Thyroid gland (tissue), 4 donors: ENCODE measurements at regions not wholly inside any gene's neighbourhood (a gene's known extent, or its start where the extent isn't known, plus 50 kb on each side); places are given as distances from the start of the nearest gene placed in this dataset.

Source experiments
- DNase-seq, 2 donors: peaks; one replicate each; pipeline ENCODE4 v3.0.0-alpha.2; 2019
- H3K27ac ChIP-seq, 3 donors: fragments of 200-600 bp; sonication (generic); 1 replicate in 2 of 3; 2 replicates in 1 of 3; pipeline ENCODE4 v1.5.1; 2016 to 2019; ENCODE audit warnings: mild to moderate bottlenecking in 1 of 3, moderate library complexity in 1 of 3
- H3K27me3 ChIP-seq: fragments of 200-600 bp; sonication (generic); one replicate; pipeline ENCODE4 v1.5.1; 2019
- H3K36me3 ChIP-seq, 2 donors: fragments of 200-600 bp; sonication (generic); one replicate each; pipeline ENCODE4 v1.5.1; 2016 to 2019
- H3K4me1 ChIP-seq, 2 donors: fragments of 200-600 bp; sonication (generic); one replicate each; pipeline ENCODE4 v1.5.1; 2017 to 2019
- H3K4me3 ChIP-seq, 3 donors: fragments of 200-600 bp; sonication (generic); replicated peaks in 1 of 3; 1 replicate in 2 of 3; 2 replicates in 1 of 3; pipeline ENCODE4 v1.5.1; 2016; ENCODE audit warnings: mild to moderate bottlenecking in 1 of 3
- H3K9me3 ChIP-seq: fragments of 200-600 bp; sonication (generic); one replicate; pipeline ENCODE4 v1.5.1; 2017
- CTCF ChIP-seq, 6 experiments: fragments of 200-600 bp in 3 of 6; fragments of 450-650 bp in 3 of 6; sonication (generic) in 3 of 6; IDR thresholded peaks; one replicate each; pipeline ENCODE4 v1.5.1; 2016 to 2019; ENCODE audit warnings: antibody characterized with exemption in 6 of 6, mild to moderate bottlenecking in 2 of 6, inconsistent platforms in 1 of 6, moderate library complexity in 1 of 6
- POLR2A ChIP-seq, 2 donors: fragments of 450-650 bp; IDR thresholded peaks; one replicate each; pipeline ENCODE4 v1.6.1; 2017; ENCODE audit warnings: antibody characterized with exemption in 2 of 2, mild to moderate bottlenecking in 2 of 2, moderate library complexity in 1 of 2
- WGBS, 2 donors: methylation state at CpG; one replicate each; pipeline ENCODE4 v1.1.5; 2017; 5-methylcytosine and 5-hydroxymethylcytosine counted together
- intact Hi-C: fragments of 100-400 bp; cut with DNase I; formaldehyde crosslinking; loops from one replicate; pipeline ENCODE4 v1.15.1; 2023

- Histone ChIP-seq H3K27ac (no peak overlapping the region), H3K4me3 (no peak overlapping the region), H3K4me1 (peaks cover 0 to 10% of the 10 kb centered on the region in 2 donors), H3K9me3 (no peaks in the 10 kb centered on the region), H3K36me3 (no peaks in the 10 kb centered on the region), H3K27me3 (no peaks in the 10 kb centered on the region)
- 69 to 72% methylated on average over 9 of the region's 9 CpGs for WGBS, 2 donors
- no peak for TF ChIP-seq POLR2A (IDR thresholded peaks at IDR 0.05)
- TF ChIP-seq CTCF (IDR thresholded peaks at IDR 0.05), result no peak
- intact Hi-C loops, result no loop called here
- DNase-seq, result no peak
Observed at GRCh38 chr5:40410231-40410861, 269.4 kb upstream of the PTGER4 start.

GRCh38 chr5:40409601-40410000 is 270.1 kb upstream of the PTGER4 start:
- no peaks in the 10 kb centered on the region for H3K36me3 ChIP-seq
- TF ChIP-seq CTCF (IDR thresholded peaks at IDR 0.05) (no peak), POLR2A (IDR thresholded peaks at IDR 0.05) (no peak)
- intact Hi-C loops, result no loop called here
- no peak for DNase-seq
- 65 to 66% methylated on average over 4 of the region's 4 CpGs for WGBS, 2 donors
- no peak overlapping the region for H3K27ac ChIP-seq
- H3K9me3 ChIP-seq, result no peaks in the 10 kb centered on the region
- H3K4me1 ChIP-seq, result peaks cover 0 to 10% of the 10 kb centered on the region in 2 donors
- no peaks in the 10 kb centered on the region for H3K27me3 ChIP-seq
- no peak overlapping the region for H3K4me3 ChIP-seq

GRCh38 chr5:40406741-40407211 is 272.9 kb upstream of the PTGER4 start:
- peaks cover 0 to 10% of the 10 kb centered on the region in 2 donors for H3K4me1 ChIP-seq
- no peaks in the 10 kb centered on the region for H3K9me3 ChIP-seq
- 82% methylated on average over 6 of the region's 6 CpGs for WGBS, 2 donors
- intact Hi-C loops, result no loop called here
- no peak overlapping the region for H3K4me3 ChIP-seq
- no peaks in the 10 kb centered on the region for H3K36me3 ChIP-seq
- no peak for TF ChIP-seq POLR2A (IDR thresholded peaks at IDR 0.05)
- no peak for TF ChIP-seq CTCF (IDR thresholded peaks at IDR 0.05)
- no peak overlapping the region for H3K27ac ChIP-seq
- no peaks in the 10 kb centered on the region for H3K27me3 ChIP-seq
- no peak for DNase-seq

GRCh38 chr5:40405996-40406740 is 273.5 kb upstream of the PTGER4 start:
- intact Hi-C loops, result no loop called here
- Histone ChIP-seq H3K27me3 (no peaks in the 10 kb centered on the region), H3K36me3 (no peaks in the 10 kb centered on the region), H3K4me1 (peaks cover 0 to 5% of the 10 kb centered on the region in 2 donors), H3K9me3 (no peaks in the 10 kb centered on the region), H3K4me3 (no peak overlapping the region), H3K27ac (no peak overlapping the region)
- no peak for DNase-seq
- WGBS, 2 donors, result 63 to 74% methylated on average over 4 to 5 of the region's 5 CpGs
- TF ChIP-seq POLR2A (IDR thresholded peaks at IDR 0.05), result no peak
- TF ChIP-seq CTCF (IDR thresholded peaks at IDR 0.05), result no peak

- Histone ChIP-seq H3K9me3 (no peaks in the 10 kb centered on the region), H3K4me1 (no peaks in the 10 kb centered on the region), H3K27me3 (no peaks in the 10 kb centered on the region), H3K4me3 (no peak overlapping the region), H3K27ac (no peak overlapping the region), H3K36me3 (no peaks in the 10 kb centered on the region)
- DNase-seq, result no peak
- WGBS, 2 donors, result 77 to 79% methylated on average over 2 of the region's 2 CpGs
- TF ChIP-seq POLR2A (IDR thresholded peaks at IDR 0.05), result no peak
- no peak for TF ChIP-seq CTCF (IDR thresholded peaks at IDR 0.05)
- intact Hi-C loops, result no loop called here
Observed at GRCh38 chr5:40405230-40405629, 274.5 kb upstream of the PTGER4 start.
